ENCODE measurements at regions not wholly inside any gene's neighbourhood (a gene's known extent, or its start where the extent isn't known, plus 50 kb on each side); places are given as distances from the start of the nearest gene placed in this dataset.

- H4K20me1 ChIP-seq (ENCODE audit: control insufficient read depth, insufficient read depth, insufficient read length), result no peaks in the 10 kb centered on the region
- no peak overlapping the region for H3K9ac ChIP-seq (ENCODE audit: extremely low read depth, insufficient read length, low read length)
- no peaks in the 10 kb centered on the region for H3K27me3 ChIP-seq (ENCODE audit: insufficient read depth, low read length)
- no peak overlapping the region for H3K27ac Mint-ChIP-seq
- no CpG with 5 or more reads among the region's 3 CpGs for WGBS (ENCODE audit: extremely low coverage, insufficient read length, low lambda C conversion rate)
- no peaks in the 10 kb centered on the region for H3K9me3 ChIP-seq (ENCODE audit: control insufficient read depth, low read depth, low read length)
- H2AFZ ChIP-seq (ENCODE audit: low read length), result no peak overlapping the region
- no peak overlapping the region for H3K4me3 Mint-ChIP-seq
- no peak for TF ChIP-seq CTCF (conservative IDR thresholded peaks at IDR 0.05)
- H3K9me3 Mint-ChIP-seq, result no peaks in the 10 kb centered on the region
- H3K4me2 ChIP-seq (ENCODE audit: insufficient read depth, insufficient read length, low read length), result no peak overlapping the region
- H4K91ac ChIP-seq (ENCODE audit: insufficient read length, low read depth, low read length), result no peak overlapping the region
- H3K56ac ChIP-seq (ENCODE audit: insufficient read length, low read depth, low read length), result no peak overlapping the region
- H2BK12ac ChIP-seq (ENCODE audit: insufficient read length, low read depth, low read length), result no peak overlapping the region
- H3K79me2 ChIP-seq (ENCODE audit: insufficient read depth, low read length), result no peaks in the 10 kb centered on the region
- no peak overlapping the region for H3K4ac ChIP-seq (ENCODE audit: low read depth, low read length)
- H3K27me3 Mint-ChIP-seq (ENCODE audit: low read depth), result no peaks in the 10 kb centered on the region
- no peaks in the 10 kb centered on the region for H3K36me3 Mint-ChIP-seq (ENCODE audit: insufficient read depth in 1 of 3, low read depth in 3 of 3)
- H2BK120ac ChIP-seq (ENCODE audit: low read depth, low read length, poor library complexity, severe bottlenecking), result no peak overlapping the region
- no peak overlapping the region for H2BK15ac ChIP-seq (ENCODE audit: low read depth, low read length)
- no peak overlapping the region for H4K8ac ChIP-seq (replicated peaks; ENCODE audit: insufficient read length, low read depth, low read length)
- H3K23ac ChIP-seq (ENCODE audit: insufficient read length, low read depth, low read length), result no peak overlapping the region
- H2BK5ac ChIP-seq (ENCODE audit: insufficient read length, low read length), result no peak overlapping the region
- no peak overlapping the region for H2BK20ac ChIP-seq (ENCODE audit: low read depth, low read length, poor library complexity, severe bottlenecking)
- no peak overlapping the region for H4K5ac ChIP-seq (ENCODE audit: insufficient read length, low read depth, low read length)
- H3K4me1 Mint-ChIP-seq, result peaks cover 8 to 10% of the 10 kb centered on the region in 2 experiments; a peak in 3 of 4 replicates
- no peak overlapping the region for H3T11ph ChIP-seq (ENCODE audit: low read length)
- H3K14ac ChIP-seq (ENCODE audit: insufficient read depth, low read length), result no peak overlapping the region
- no peak for DNase-seq
- H3K4me1 ChIP-seq (ENCODE audit: insufficient read depth, low read length), result peaks cover 3% of the 10 kb centered on the region; the same call in 1 of the 2 replicates
- H3K23me2 ChIP-seq (ENCODE audit: insufficient read length, low read depth, low read length, poor library complexity, severe bottlenecking), result no peaks in the 10 kb centered on the region
- no peak overlapping the region for H3K27ac ChIP-seq (ENCODE audit: insufficient read length, low read depth, low read length)
- no peaks in the 10 kb centered on the region for H3K79me1 ChIP-seq (ENCODE audit: insufficient read depth, low read depth, low read length, poor library complexity, severe bottlenecking)
- H2AK5ac ChIP-seq (ENCODE audit: insufficient read length, low read length), result no peak overlapping the region
- no peak overlapping the region for H3K18ac ChIP-seq (ENCODE audit: insufficient read length, low read depth, low read length)
Measured at GRCh38 chr21:14678973-14679574, 133.0 kb upstream of the SAMSN1 start.

Measured in H9 (cell line).